ENCODE measurements at regions not wholly inside any gene's neighbourhood (a gene's known extent, or its start where the extent isn't known, plus 50 kb on each side); places are given as distances from the start of the nearest gene placed in this dataset.
"Not testable (repeated sequence)": the region's sequence is repeated elsewhere in the genome, so short reads cannot be mapped to it uniquely, and the experiment has no call there.

GRCh38 chr5:105616599-105616998, 2054.0 kb upstream of the NUDT12 start:
- DNase-seq (ENCODE audit: insufficient read length, low spot score): no peak
- no peak for FAIRE-seq

- not testable (repeated sequence) for FAIRE-seq; DNase-seq (ENCODE audit: insufficient read length, low spot score)
Observed at GRCh38 chr5:105602406-105602805, 2039.8 kb upstream of the NUDT12 start.

GRCh38 chr5:105593011-105593760, 2030.6 kb upstream of the NUDT12 start:
- FAIRE-seq (no peak), DNase-seq (ENCODE audit: insufficient read length, low spot score) (no peak)

- DNase-seq (ENCODE audit: insufficient read length, low spot score) (no peak), FAIRE-seq (no peak)
Observed at GRCh38 chr5:105587963-105588662, 2025.5 kb upstream of the NUDT12 start.

- FAIRE-seq (no peak), DNase-seq (ENCODE audit: insufficient read length, low spot score) (no peak)
Observed at GRCh38 chr5:105581988-105582690, 2019.5 kb upstream of the NUDT12 start.

- FAIRE-seq: no peak
Observed at GRCh38 chr5:105573575-105573974, 2011.0 kb upstream of the NUDT12 start.

GRCh38 chr5:105565531-105565930, 2002.9 kb upstream of the NUDT12 start:
- no peak for FAIRE-seq
- no peak for DNase-seq (ENCODE audit: insufficient read length, low spot score)

More at GRCh38 chr5:105573575-105573974, 2011.0 kb upstream of the NUDT12 start:
- DNase-seq (ENCODE audit: insufficient read length, low spot score): no peak

- FAIRE-seq: no peak
- no peak for DNase-seq (ENCODE audit: insufficient read length, low spot score)
Observed at GRCh38 chr5:105563842-105564241, 2001.3 kb upstream of the NUDT12 start.

- DNase-seq (ENCODE audit: insufficient read length, low spot score): no peak
- FAIRE-seq: no peak
Observed at GRCh38 chr5:105554568-105555169, 1992.1 kb upstream of the NUDT12 start.

GRCh38 chr5:105544300-105544699, 1981.7 kb upstream of the NUDT12 start:
- DNase-seq (ENCODE audit: insufficient read length, low spot score) (no peak), FAIRE-seq (no peak)

- FAIRE-seq (no peak), DNase-seq (ENCODE audit: insufficient read length, low spot score) (no peak)
Observed at GRCh38 chr5:105536675-105537074, 1974.1 kb upstream of the NUDT12 start.

GRCh38 chr5:105530716-105531261, 1968.2 kb upstream of the NUDT12 start:
- no peak for FAIRE-seq

GRCh38 chr5:105529851-105530250, 1967.3 kb upstream of the NUDT12 start:
- no peak for DNase-seq (ENCODE audit: insufficient read length, low spot score)
- no peak for FAIRE-seq

More at GRCh38 chr5:105530716-105531261, 1968.2 kb upstream of the NUDT12 start:
- no peak for DNase-seq (ENCODE audit: insufficient read length, low spot score)

- FAIRE-seq: no peak
- no peak for DNase-seq (ENCODE audit: insufficient read length, low spot score)
Observed at GRCh38 chr5:105508519-105508918, 1945.9 kb upstream of the NUDT12 start.

- FAIRE-seq (no peak), DNase-seq (ENCODE audit: insufficient read length, low spot score) (no peak)
Observed at GRCh38 chr5:105506692-105507277, 1944.2 kb upstream of the NUDT12 start.

GRCh38 chr5:105503950-105504349, 1941.4 kb upstream of the NUDT12 start:
- no peak for FAIRE-seq

GRCh38 chr5:105501315-105501714, 1938.7 kb upstream of the NUDT12 start:
- no peak for DNase-seq (ENCODE audit: insufficient read length, low spot score)
- no peak for FAIRE-seq

More at GRCh38 chr5:105503950-105504349, 1941.4 kb upstream of the NUDT12 start:
- no peak for DNase-seq (ENCODE audit: insufficient read length, low spot score)

GRCh38 chr5:105475401-105475800, 1912.8 kb upstream of the NUDT12 start:
- no peak for DNase-seq (ENCODE audit: insufficient read length, low spot score)
- no peak for FAIRE-seq

GRCh38 chr5:105462377-105462776, 1899.8 kb upstream of the NUDT12 start:
- FAIRE-seq (no peak), DNase-seq (ENCODE audit: insufficient read length, low spot score) (no peak)

- no peak for DNase-seq (ENCODE audit: insufficient read length, low spot score)
Observed at GRCh38 chr5:105460721-105461120, 1898.1 kb upstream of the NUDT12 start.

More at GRCh38 chr5:105460721-105461120, 1898.1 kb upstream of the NUDT12 start:
- FAIRE-seq: no peak
